GM12878 (cell line): ENCODE measurements at regions not wholly inside any gene's neighbourhood (a gene's known extent, or its start where the extent isn't known, plus 50 kb on each side); places are given as distances from the start of the nearest gene placed in this dataset.

Experiments
- ATAC-seq: fragments of 200-7000 bp; cut with Tn5 transposase; 3 replicates; pipeline ENCODE4 v1.9.1; 2020; ENCODE audit warnings: mild to moderate bottlenecking, moderate library complexity
- BruUV-seq: library from RNA; stranded (reverse); fragments of 400-500 nt; replicated peaks from 2 replicates; lab custom pipeline; 2021; lab: Mats Ljungman, UMichigan
- CTCF ChIA-PET: fragments of 300-600 bp; sonication (Branson Sonifier 250); formaldehyde crosslinking; extraction: SDS; loops from one replicate; lab custom pipeline; 2021; ENCODE audit warnings: inconsistent platforms; lab: Yijun Ruan, JAX
- POLR2A ChIA-PET: fragments of 350-600 bp; formaldehyde crosslinking; extraction: SDS; loops from one replicate; lab custom pipeline; 2021; ENCODE audit warnings: inconsistent platforms; lab: Charles Lee
- RAD21 ChIA-PET: fragments of 300-600 bp; sonication (Branson Sonifier 250); formaldehyde crosslinking; loops from one replicate; lab custom pipeline; 2023; ENCODE audit warnings: antibody characterized with exemption; ENCODE audit not compliant: unreplicated experiment; lab: Charles Lee
- SMC1A ChIA-PET: fragments of 300-600 bp; sonication (Branson Sonifier 250); formaldehyde crosslinking; loops from one replicate; lab custom pipeline; 2023; ENCODE audit not compliant: unreplicated experiment, uncharacterized antibody; lab: Charles Lee
- DNase-seq: peaks from one replicate; pipeline ENCODE4 v3.0.0-alpha.2; 2011; ENCODE audit warnings: low read depth, low spot score
- FAIRE-seq: peaks from 3 replicates; lab custom pipeline; 2011; peaks lifted over from hg19 to GRCh38; lab: Jason Lieb, UNC
- H2AFZ ChIP-seq: 2 replicates; pipeline ENCODE4 v1.6.0; 2011; ENCODE audit warnings: low read depth, low read length, control low read depth; ENCODE audit not compliant: control insufficient read depth
- H3K27ac ChIP-seq: 2 replicates; pipeline ENCODE4 v1.5.1; 2011; ENCODE audit warnings: control low read depth; ENCODE audit not compliant: control insufficient read depth, insufficient read depth
- H3K27me3 ChIP-seq, 2 experiments: replicated peaks in 1 of 2; 2 replicates each; pipeline versions ENCODE4 v1.6.0 to v1.6.1; 2011; ENCODE audit warnings: low read length in 1 of 2; ENCODE audit not compliant: control insufficient read depth in 2 of 2, insufficient read depth in 2 of 2
- H3K36me3 ChIP-seq, 2 experiments: 2 replicates each; pipeline ENCODE4 v1.5.1; 2011; ENCODE audit warnings: low read length in 1 of 2; ENCODE audit not compliant: control insufficient read depth in 2 of 2, insufficient read depth in 2 of 2
- H3K4me1 ChIP-seq: 2 replicates; pipeline ENCODE4 v1.6.1; 2011; ENCODE audit warnings: mild to moderate bottlenecking, low read length, moderate library complexity, mixed read lengths; ENCODE audit not compliant: control insufficient read depth, insufficient read depth
- H3K4me2 ChIP-seq: 2 replicates; pipeline ENCODE4 v1.6.0; 2011; ENCODE audit warnings: control low read depth; ENCODE audit not compliant: control insufficient read depth, insufficient read depth
- H3K4me3 ChIP-seq: fragments of 200-600 bp; sonication (generic); 2 replicates; pipeline ENCODE4 v1.5.1; 2016
- H3K79me2 ChIP-seq: 2 replicates; pipeline ENCODE4 v1.6.0; 2011; ENCODE audit warnings: low read length; ENCODE audit not compliant: control insufficient read depth, insufficient read depth
- H3K9ac ChIP-seq: 2 replicates; pipeline ENCODE4 v1.8.0; 2011; ENCODE audit warnings: low read length, control low read depth, mixed read lengths; ENCODE audit not compliant: control insufficient read depth, insufficient read depth
- H3K9me3 ChIP-seq: replicated peaks from 3 replicates; pipeline ENCODE4 v1.5.1; 2011; ENCODE audit warnings: mild to moderate bottlenecking, low read length; ENCODE audit not compliant: control insufficient read depth, insufficient read depth
- H4K20me1 ChIP-seq: 2 replicates; pipeline ENCODE4 v1.6.0; 2011; ENCODE audit not compliant: control insufficient read depth, insufficient read depth
- ASH2L ChIP-seq: fragments of 300-600, 200-600 bp; sonication (generic); IDR thresholded peaks from 2 replicates; pipeline ENCODE4 v1.6.1; 2017; ENCODE audit warnings: low read depth, mild to moderate bottlenecking, borderline replicate concordance
- BCLAF1 ChIP-seq: fragments of 450-650 bp; IDR thresholded peaks from 2 replicates; pipeline ENCODE4 v1.6.1; 2017; ENCODE audit warnings: antibody characterized with exemption, mild to moderate bottlenecking, moderate library complexity
- RFX5 ChIP-seq: IDR thresholded peaks from 2 replicates; pipeline ENCODE4 v1.6.1; 2011; ENCODE audit warnings: low read depth, low read length, improper control_type of control experiment
- SMARCA5 ChIP-seq: fragments of 450-650 bp; IDR thresholded peaks from 2 replicates; pipeline ENCODE4 v1.6.1; 2017; ENCODE audit warnings: mild to moderate bottlenecking
- SUZ12 ChIP-seq: fragments of 200-600 bp; sonication (generic); IDR thresholded peaks from one replicate; pipeline ENCODE4 v1.6.1; 2018; ENCODE audit warnings: antibody characterized with exemption, mild to moderate bottlenecking; ENCODE audit not compliant: unreplicated experiment
- TARDBP ChIP-seq: IDR thresholded peaks from 2 replicates; pipeline ENCODE4 v1.6.1; 2016; ENCODE audit warnings: borderline replicate concordance
- WGBS: methylation state at CpG from one replicate; pipeline ENCODE4 v1.1.6; 2016; ENCODE audit warnings: low lambda C conversion rate; ENCODE audit not compliant: insufficient replicate concordance, insufficient coverage; ENCODE audit errors: missing lambda C conversion rate; 5-methylcytosine and 5-hydroxymethylcytosine counted together
- in situ Hi-C: fragments of 300-500 bp; cut with MboI; formaldehyde crosslinking; loops from 9 replicates; pipeline ENCODE4 v1.14.3; 2018; ENCODE audit warnings: mixed read lengths
- intact Hi-C: fragments of 100-400 bp; cut with micrococcal nuclease; formaldehyde crosslinking; loops from one replicate; pipeline ENCODE4 v1.14.2; 2022; ENCODE audit not compliant: unreplicated experiment

DNA sequence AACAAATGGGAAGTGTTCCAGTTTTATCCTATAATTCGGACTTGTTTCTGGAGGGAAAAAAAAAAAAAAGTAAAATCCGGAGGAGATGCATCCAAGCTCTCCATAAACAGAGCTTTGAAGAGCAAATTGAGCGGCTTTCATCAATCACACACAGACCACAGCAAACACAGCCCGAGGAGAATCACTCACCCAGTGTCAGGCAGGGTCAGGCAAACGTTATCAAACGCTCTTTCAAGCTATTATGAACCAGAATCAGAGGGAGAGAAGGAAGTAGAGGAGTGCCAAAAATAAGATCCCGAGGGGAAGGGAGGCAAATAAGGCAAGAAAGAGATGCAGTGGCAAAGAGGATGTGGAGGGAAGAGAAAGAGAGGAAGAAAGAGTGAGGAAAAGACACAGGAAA is 188.3 kb upstream of the CAMK1G start:
- intact Hi-C loops (no loop called here), in situ Hi-C loops (no loop called here)
- no peak overlapping the region for H3K9ac ChIP-seq
- POLR2A ChIA-PET, result no interaction called here
- RAD21 ChIA-PET, result no interaction called here
- SMC1A ChIA-PET, result interaction anchor here (1.2 to 1.3 kb wide), 2 partner anchors 11 to 19 kb away, joined by 3 read pairs; no protein-coding TSS in a partner anchor
- no peaks in the 10 kb centered on the region for H3K9me3 ChIP-seq
- no peaks in the 10 kb centered on the region for H4K20me1 ChIP-seq
- no peaks in the 10 kb centered on the region for H3K4me1 ChIP-seq
- H2AFZ ChIP-seq, result no peak overlapping the region
- no peak for ATAC-seq
- 3% methylated on average over 6 of the region's 7 CpGs for WGBS
- no peaks in the 10 kb centered on the region; a peak in 1 of 4 replicates for H3K27me3 ChIP-seq
- H3K79me2 ChIP-seq, result no peaks in the 10 kb centered on the region
- no peak overlapping the region for H3K4me3 ChIP-seq
- DNase-seq, result no peak
- BruUV-seq, result no TSS peak
- no peak overlapping the region for H3K27ac ChIP-seq
- TF ChIP-seq ASH2L (no peak), RFX5 (no peak), SMARCA5 (no peak), BCLAF1 (no peak), SUZ12 (no peak), TARDBP (no peak)
- no peak overlapping the region for H3K4me2 ChIP-seq
- no peaks in the 10 kb centered on the region for H3K36me3 ChIP-seq
- FAIRE-seq, result no peak
- CTCF ChIA-PET, result interaction anchor here (0.6 to 1.1 kb wide), 2 partner anchors 10 to 174 kb away, joined by 4 read pairs; no protein-coding TSS in a partner anchor
